ENCODE measurements at regions not wholly inside any gene's neighbourhood (a gene's known extent, or its start where the extent isn't known, plus 50 kb on each side); places are given as distances from the start of the nearest gene placed in this dataset.

GRCh38 chr15:88400591-88401250 lies 66.5 kb downstream of the MRPL46 start:
- Histone ChIP-seq H3K9ac (ENCODE audit: low read length) (peak overlapping the region; percentile 60), H3K4me2 (ENCODE audit: low read length) (peak overlapping the region; percentile 54)

DNA sequence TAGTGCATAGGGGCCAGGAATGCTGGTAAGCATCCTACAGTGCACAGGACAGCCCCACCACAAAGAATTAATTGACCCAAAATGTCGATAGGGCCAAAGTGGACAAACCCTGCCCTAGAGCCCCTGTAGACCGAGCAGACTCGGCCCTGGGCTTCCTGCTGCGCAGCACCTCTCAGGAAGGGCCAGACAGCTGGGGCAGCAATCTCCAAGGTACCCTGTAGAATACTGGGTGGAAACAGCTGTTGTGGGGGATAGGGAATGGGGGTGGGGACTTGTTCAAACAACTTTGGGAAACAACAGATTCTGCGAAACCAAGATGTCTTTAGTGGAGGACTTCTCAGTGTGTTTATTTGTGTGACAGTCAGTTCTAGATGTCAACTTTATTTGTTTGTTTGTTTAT lies 67.1 kb downstream of the MRPL46 start:
- Histone ChIP-seq H3K27me3 (ENCODE audit: insufficient read depth, low read length) (no peaks in the 10 kb centered on the region), H3K9ac (ENCODE audit: low read length) (no peak overlapping the region), H3K9me2 (ENCODE audit: low read depth, low read length) (no peaks in the 10 kb centered on the region), H3K27ac (ENCODE audit: low read depth, low read length, poor library complexity, severe bottlenecking) (peak overlapping the region; percentile 96), H4K20me1 (ENCODE audit: insufficient read depth, low read length) (no peaks in the 10 kb centered on the region), H3K4me2 (ENCODE audit: low read length) (no peak overlapping the region), H3K4me3 (ENCODE audit: low read depth, low read length, poor library complexity, severe bottlenecking) (no peak overlapping the region), H3K36me3 (ENCODE audit: insufficient read depth, low read length) (no peaks in the 10 kb centered on the region; the same call in 1 of the 2 replicates), H3F3A (ENCODE audit: insufficient read depth, low read length) (no peaks in the 10 kb centered on the region), H3K9me3 (ENCODE audit: low read length) (no peaks in the 10 kb centered on the region), H3K79me2 (ENCODE audit: insufficient read depth, low read length) (no peaks in the 10 kb centered on the region), H3K4me1 (ENCODE audit: insufficient read depth, low read length, severe bottlenecking) (peaks cover 43% of the 10 kb centered on the region), H2AFZ (ENCODE audit: low read length) (no peak overlapping the region)
- TF ChIP-seq EZH2 (IDR thresholded peaks at IDR 0.05; ENCODE audit: borderline replicate concordance, low read length) = no peak
- TF ChIP-seq CTCF (IDR thresholded peaks at IDR 0.05; ENCODE audit: low read length) = no peak

More at GRCh38 chr15:88400591-88401250, 66.5 kb downstream of the MRPL46 start:
- no peaks in the 10 kb centered on the region for H4K20me1 ChIP-seq (ENCODE audit: insufficient read depth, low read length)
- no peaks in the 10 kb centered on the region for H3F3A ChIP-seq (ENCODE audit: insufficient read depth, low read length)
- no peaks in the 10 kb centered on the region for H3K79me2 ChIP-seq (ENCODE audit: insufficient read depth, low read length)
- H3K4me3 ChIP-seq (ENCODE audit: low read depth, low read length, poor library complexity, severe bottlenecking) = peak overlapping the region; percentile 47
- no peak overlapping the region for H2AFZ ChIP-seq (ENCODE audit: low read length)
- H3K9me3 ChIP-seq (ENCODE audit: low read length) = no peaks in the 10 kb centered on the region
- no peaks in the 10 kb centered on the region; the same call in 1 of the 2 replicates for H3K36me3 ChIP-seq (ENCODE audit: insufficient read depth, low read length)
- H3K27ac ChIP-seq (ENCODE audit: low read depth, low read length, poor library complexity, severe bottlenecking) = peak overlapping the region; percentile 96
- no peaks in the 10 kb centered on the region for H3K9me2 ChIP-seq (ENCODE audit: low read depth, low read length)
- peaks cover 43% of the 10 kb centered on the region for H3K4me1 ChIP-seq (ENCODE audit: insufficient read depth, low read length, severe bottlenecking)
- H3K27me3 ChIP-seq (ENCODE audit: insufficient read depth, low read length) = no peaks in the 10 kb centered on the region
- TF ChIP-seq EZH2 (IDR thresholded peaks at IDR 0.05; ENCODE audit: borderline replicate concordance, low read length) = no peak
- TF ChIP-seq CTCF (IDR thresholded peaks at IDR 0.05; ENCODE audit: low read length) = no peak

DNA sequence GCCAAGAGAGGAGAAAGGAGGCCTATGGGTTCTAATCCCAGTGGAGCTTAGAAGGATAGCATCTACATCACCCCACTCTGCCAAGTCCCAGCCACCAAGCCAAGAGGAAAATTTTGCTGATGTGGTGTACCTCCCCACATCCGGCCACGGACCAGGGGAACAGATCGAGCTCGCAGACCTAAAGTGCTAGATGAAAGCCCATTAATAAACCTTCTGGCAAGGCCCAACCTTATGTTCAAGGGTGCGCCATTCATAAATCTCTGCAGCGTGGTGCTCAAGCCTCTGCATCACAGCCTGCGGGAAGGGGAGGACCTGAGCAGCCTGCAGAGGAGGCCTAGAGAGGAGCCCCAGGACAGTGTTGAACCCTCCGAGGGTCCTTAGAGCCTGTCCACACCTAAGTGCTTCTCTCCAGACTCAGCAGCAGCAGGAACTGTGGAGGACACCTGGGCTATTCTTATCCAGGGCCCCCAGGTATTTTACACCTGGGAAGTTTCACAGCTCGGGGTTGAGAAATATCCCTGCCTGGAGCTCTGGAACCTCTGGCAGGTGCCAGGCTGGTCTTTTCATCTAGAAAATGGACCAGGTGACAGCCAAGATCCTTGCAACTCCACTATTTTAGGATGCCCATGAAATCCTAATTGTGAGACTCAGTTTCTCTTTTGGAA lies 68.0 kb downstream of the MRPL46 start:
- TF ChIP-seq CTCF (IDR thresholded peaks at IDR 0.05; ENCODE audit: low read length) = no peak
- TF ChIP-seq EZH2 (IDR thresholded peaks at IDR 0.05; ENCODE audit: borderline replicate concordance, low read length) = no peak
- peaks cover 40% of the 10 kb centered on the region for H3K4me1 ChIP-seq (ENCODE audit: insufficient read depth, low read length, severe bottlenecking)
- H2AFZ ChIP-seq (ENCODE audit: low read length) = no peak overlapping the region
- no peaks in the 10 kb centered on the region for H3K36me3 ChIP-seq (ENCODE audit: insufficient read depth, low read length)
- H4K20me1 ChIP-seq (ENCODE audit: insufficient read depth, low read length) = no peaks in the 10 kb centered on the region
- H3K9ac ChIP-seq (ENCODE audit: low read length) = no peak overlapping the region
- H3K9me2 ChIP-seq (ENCODE audit: low read depth, low read length) = no peaks in the 10 kb centered on the region
- H3K9me3 ChIP-seq (ENCODE audit: low read length) = no peaks in the 10 kb centered on the region
- no peaks in the 10 kb centered on the region for H3K79me2 ChIP-seq (ENCODE audit: insufficient read depth, low read length)
- no peak overlapping the region for H3K27ac ChIP-seq (ENCODE audit: low read depth, low read length, poor library complexity, severe bottlenecking)
- no peaks in the 10 kb centered on the region for H3F3A ChIP-seq (ENCODE audit: insufficient read depth, low read length)
- no peak overlapping the region for H3K4me3 ChIP-seq (ENCODE audit: low read depth, low read length, poor library complexity, severe bottlenecking)
- no peak overlapping the region for H3K4me2 ChIP-seq (ENCODE audit: low read length)
- no peaks in the 10 kb centered on the region for H3K27me3 ChIP-seq (ENCODE audit: insufficient read depth, low read length)
